ENCODE measurements at regions not wholly inside any gene's neighbourhood (a gene's known extent, or its start where the extent isn't known, plus 50 kb on each side); places are given as distances from the start of the nearest gene placed in this dataset.

- TF ChIP-seq, protein P1, sequence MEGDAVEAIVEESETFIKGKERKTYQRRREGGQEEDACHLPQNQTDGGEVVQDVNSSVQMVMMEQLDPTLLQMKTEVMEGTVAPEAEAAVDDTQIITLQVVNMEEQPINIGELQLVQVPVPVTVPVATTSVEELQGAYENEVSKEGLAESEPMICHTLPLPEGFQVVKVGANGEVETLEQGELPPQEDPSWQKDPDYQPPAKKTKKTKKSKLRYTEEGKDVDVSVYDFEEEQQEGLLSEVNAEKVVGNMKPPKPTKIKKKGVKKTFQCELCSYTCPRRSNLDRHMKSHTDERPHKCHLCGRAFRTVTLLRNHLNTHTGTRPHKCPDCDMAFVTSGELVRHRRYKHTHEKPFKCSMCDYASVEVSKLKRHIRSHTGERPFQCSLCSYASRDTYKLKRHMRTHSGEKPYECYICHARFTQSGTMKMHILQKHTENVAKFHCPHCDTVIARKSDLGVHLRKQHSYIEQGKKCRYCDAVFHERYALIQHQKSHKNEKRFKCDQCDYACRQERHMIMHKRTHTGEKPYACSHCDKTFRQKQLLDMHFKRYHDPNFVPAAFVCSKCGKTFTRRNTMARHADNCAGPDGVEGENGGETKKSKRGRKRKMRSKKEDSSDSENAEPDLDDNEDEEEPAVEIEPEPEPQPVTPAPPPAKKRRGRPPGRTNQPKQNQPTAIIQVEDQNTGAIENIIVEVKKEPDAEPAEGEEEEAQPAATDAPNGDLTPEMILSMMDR (IDR thresholded peaks at IDR 0.05; ENCODE audit: insufficient read depth, low read depth, low read length), result no peak
- TF ChIP-seq EZH2 (IDR thresholded peaks at IDR 0.05; ENCODE audit: insufficient read depth, low read length), result no peak
These were observed 1394.2 kb upstream of the ATXN8OS start for GRCh38 chr13:68713394-68713793.
